B cell (primary cell): ENCODE measurements at regions not wholly inside any gene's neighbourhood (a gene's known extent, or its start where the extent isn't known, plus 50 kb on each side); places are given as distances from the start of the nearest gene placed in this dataset.

Source experiments
- ATAC-seq: fragments of 200-7000 bp; cut with Tn5 transposase; one replicate; pipeline ENCODE4 v1.10.0; 2021; ENCODE audit warnings: low read depth, mild to moderate bottlenecking, moderate number of reproducible peaks, moderate library complexity
- CTCF ChIA-PET: fragments of 350-600 bp; sonication (Branson Sonifier 250); formaldehyde crosslinking; loops from one replicate; lab custom pipeline; 2021; ENCODE audit warnings: antibody characterized with exemption, inconsistent platforms; lab: Charles Lee
- POLR2A ChIA-PET: fragments of 350-600 bp; sonication (Branson Sonifier 250); formaldehyde crosslinking; loops from one replicate; lab custom pipeline; 2021; ENCODE audit warnings: antibody characterized with exemption; lab: Charles Lee
- DNase-seq: peaks from one replicate; pipeline ENCODE4 v3.0.0; 2013
- H2AFZ ChIP-seq: 2 replicates; pipeline ENCODE4 v1.6.1; 2012; ENCODE audit warnings: mild to moderate bottlenecking, low read depth, low read length; ENCODE audit not compliant: insufficient read depth, poor library complexity, severe bottlenecking
- H3K27ac ChIP-seq, 2 donors: 1 replicate in 1 of 2; 2 replicates in 1 of 2; pipeline ENCODE4 v1.5.1; 2012 to 2013; ENCODE audit warnings: low read length in 2 of 2, mild to moderate bottlenecking in 2 of 2, moderate library complexity in 1 of 2
- H3K27me3 ChIP-seq, 4 experiments: fragments of 200-600 bp in 1 of 4; sonication (generic) in 1 of 4; replicated peaks in 1 of 4; 1 replicate in 2 of 4; 2 replicates in 2 of 4; pipeline versions ENCODE4 v1.6.1 to v1.7.0; 2013 to 2016; ENCODE audit warnings: low read length in 3 of 4, mild to moderate bottlenecking in 2 of 4, mixed read lengths in 1 of 4, moderate library complexity in 1 of 4; ENCODE audit not compliant: insufficient read depth in 4 of 4, control insufficient read depth in 3 of 4; ENCODE audit errors: control extremely low read depth in 1 of 4
- H3K36me3 ChIP-seq, 2 experiments: replicated peaks in 1 of 2; 1 replicate in 1 of 2; 2 replicates in 1 of 2; pipeline versions ENCODE4 v1.6.1 to v1.7.1; 2013; ENCODE audit warnings: low read length in 1 of 2; ENCODE audit not compliant: insufficient read depth in 2 of 2, control insufficient read depth in 1 of 2; ENCODE audit errors: control extremely low read depth in 1 of 2, extremely low read depth in 1 of 2
- H3K4me1 ChIP-seq, 2 donors: fragments of 200-600 bp in 1 of 2; sonication (generic) in 1 of 2; 1 replicate in 1 of 2; 2 replicates in 1 of 2; pipeline versions ENCODE4 v1.5.1 to v1.6.1; 2013 to 2017; ENCODE audit warnings: low read length in 2 of 2; ENCODE audit not compliant: control insufficient read depth in 2 of 2, insufficient read depth in 2 of 2
- H3K4me2 ChIP-seq: replicated peaks from 2 replicates; pipeline ENCODE3; 2012; ENCODE audit warnings: mild to moderate bottlenecking, low read depth, low read length; ENCODE audit not compliant: poor library complexity, severe bottlenecking
- H3K4me3 ChIP-seq, 5 experiments: fragments of 200-600 bp in 1 of 5; sonication (generic) in 1 of 5; 1 replicate in 3 of 5; 2 replicates in 2 of 5; pipeline versions ENCODE4 v1.5.1 to v1.7.0; 2011 to 2016; ENCODE audit warnings: low read length in 4 of 5, mild to moderate bottlenecking in 4 of 5, low read depth in 2 of 5, control low read depth in 1 of 5, moderate library complexity in 1 of 5; ENCODE audit not compliant: insufficient read depth in 1 of 5; ENCODE audit errors: control extremely low read depth in 1 of 5, extremely low read depth in 1 of 5
- H3K79me2 ChIP-seq: fragments of 200-600 bp; sonication (generic); one replicate; pipeline ENCODE4 v1.6.0; 2016; ENCODE audit warnings: low read length; ENCODE audit not compliant: control insufficient read depth, insufficient read depth
- H3K9ac ChIP-seq: fragments of 200-600 bp; sonication (generic); 2 replicates; pipeline ENCODE4 v1.6.1; 2017; ENCODE audit warnings: mild to moderate bottlenecking, low read length, moderate library complexity
- H3K9me3 ChIP-seq, 3 donors: one replicate each; pipeline versions ENCODE4 v1.6.1 to v1.7.1; 2013; ENCODE audit warnings: low read length in 2 of 3; ENCODE audit not compliant: control insufficient read depth in 2 of 3, insufficient read depth in 1 of 3; ENCODE audit errors: control extremely low read depth in 1 of 3
- H4K20me1 ChIP-seq: 2 replicates; pipeline ENCODE4 v1.6.0; 2012; ENCODE audit warnings: mild to moderate bottlenecking, low read length; ENCODE audit not compliant: insufficient read depth, control insufficient read depth, poor library complexity, severe bottlenecking
- H3K27ac Mint-ChIP-seq: one replicate; pipeline ENCODE4 v1.8.0; 2021; ENCODE audit warnings: mixed read lengths
- H3K27me3 Mint-ChIP-seq: one replicate; pipeline ENCODE4 v1.8.0; 2021; ENCODE audit warnings: mixed read lengths
- H3K4me1 Mint-ChIP-seq: one replicate; pipeline ENCODE4 v1.8.0; 2021; ENCODE audit warnings: mixed read lengths
- H3K4me3 Mint-ChIP-seq: one replicate; pipeline ENCODE4 v1.8.0; 2021; ENCODE audit warnings: mixed read lengths
- H3K9me3 Mint-ChIP-seq: one replicate; pipeline ENCODE4 v1.8.0; 2022; ENCODE audit warnings: mixed read lengths; ENCODE audit not compliant: insufficient read depth
- EZH2 ChIP-seq: IDR thresholded peaks from 2 replicates; pipeline ENCODE4 v1.6.1; 2012; ENCODE audit warnings: borderline replicate concordance, low read depth, mild to moderate bottlenecking, moderate library complexity, low read length; ENCODE audit not compliant: insufficient read depth, poor library complexity, severe bottlenecking
- WGBS: methylation state at CpG from one replicate; pipeline ENCODE4 v1.1.5; 2013; ENCODE audit warnings: missing lambda C conversion rate; ENCODE audit not compliant: insufficient coverage; 5-methylcytosine and 5-hydroxymethylcytosine counted together
- intact Hi-C: fragments of 100-400 bp; cut with micrococcal nuclease; formaldehyde crosslinking; loops from one replicate; pipeline ENCODE4 v1.10.0; 2022
- TF ChIP-seq, protein P1 (sequence below): fragments of 200-600 bp; IDR thresholded peaks from one replicate; pipeline ENCODE4 v1.8.0; 2022; ENCODE audit warnings: antibody characterized with exemption, mild to moderate bottlenecking

GRCh38 chr13:39209731-39210531, 171.7 kb downstream of the NHLRC3 start:
- ATAC-seq (no peak), DNase-seq (no peak)
- no peaks in the 10 kb centered on the region for H3K4me1 Mint-ChIP-seq
- Histone ChIP-seq H3K36me3 (no peaks in the 10 kb centered on the region), H3K4me2 (no peak overlapping the region), H2AFZ (no peak overlapping the region), H4K20me1 (no peaks in the 10 kb centered on the region), H3K27ac (no peak overlapping the region), H3K4me3 (no peak overlapping the region), H3K79me2 (no peaks in the 10 kb centered on the region), H3K9me3 (no peaks in the 10 kb centered on the region), H3K27me3 (no peaks in the 10 kb centered on the region), H3K4me1 (no peaks in the 10 kb centered on the region), H3K9ac (no peak overlapping the region)
- H3K27me3 Mint-ChIP-seq = peaks cover 5% of the 10 kb centered on the region
- ChIA-PET POLR2A (no interaction called here), CTCF (interaction anchor here (0.6 kb wide), 1 partner anchor 108 kb away, joined by 3 read pairs; no protein-coding TSS in a partner anchor)
- H3K4me3 Mint-ChIP-seq = no peak overlapping the region
- no CpG with 5 or more reads among the region's 1 CpG for WGBS
- no peaks in the 10 kb centered on the region for H3K9me3 Mint-ChIP-seq
- intact Hi-C loops = no loop called here
- TF ChIP-seq, protein P1, sequence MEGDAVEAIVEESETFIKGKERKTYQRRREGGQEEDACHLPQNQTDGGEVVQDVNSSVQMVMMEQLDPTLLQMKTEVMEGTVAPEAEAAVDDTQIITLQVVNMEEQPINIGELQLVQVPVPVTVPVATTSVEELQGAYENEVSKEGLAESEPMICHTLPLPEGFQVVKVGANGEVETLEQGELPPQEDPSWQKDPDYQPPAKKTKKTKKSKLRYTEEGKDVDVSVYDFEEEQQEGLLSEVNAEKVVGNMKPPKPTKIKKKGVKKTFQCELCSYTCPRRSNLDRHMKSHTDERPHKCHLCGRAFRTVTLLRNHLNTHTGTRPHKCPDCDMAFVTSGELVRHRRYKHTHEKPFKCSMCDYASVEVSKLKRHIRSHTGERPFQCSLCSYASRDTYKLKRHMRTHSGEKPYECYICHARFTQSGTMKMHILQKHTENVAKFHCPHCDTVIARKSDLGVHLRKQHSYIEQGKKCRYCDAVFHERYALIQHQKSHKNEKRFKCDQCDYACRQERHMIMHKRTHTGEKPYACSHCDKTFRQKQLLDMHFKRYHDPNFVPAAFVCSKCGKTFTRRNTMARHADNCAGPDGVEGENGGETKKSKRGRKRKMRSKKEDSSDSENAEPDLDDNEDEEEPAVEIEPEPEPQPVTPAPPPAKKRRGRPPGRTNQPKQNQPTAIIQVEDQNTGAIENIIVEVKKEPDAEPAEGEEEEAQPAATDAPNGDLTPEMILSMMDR = no peak
- TF ChIP-seq EZH2 = no peak
- H3K27ac Mint-ChIP-seq = no peak overlapping the region

- no peaks in the 10 kb centered on the region for H3K4me1 Mint-ChIP-seq
- no peaks in the 10 kb centered on the region for H3K27me3 ChIP-seq
- DNase-seq (no peak), ATAC-seq (no peak)
- H3K27ac ChIP-seq = no peak overlapping the region
- H3K36me3 ChIP-seq = no peaks in the 10 kb centered on the region
- peaks cover 12% of the 10 kb centered on the region for H3K27me3 Mint-ChIP-seq
- no peak overlapping the region for H3K4me3 ChIP-seq
- intact Hi-C loops = no loop called here
- H3K27ac Mint-ChIP-seq = no peak overlapping the region
- no peaks in the 10 kb centered on the region for H4K20me1 ChIP-seq
- no peak overlapping the region for H3K4me2 ChIP-seq
- H3K9me3 ChIP-seq = no peaks in the 10 kb centered on the region
- no peak overlapping the region for H3K4me3 Mint-ChIP-seq
- H3K9me3 Mint-ChIP-seq = peaks cover 2% of the 10 kb centered on the region
- TF ChIP-seq, protein P1 = no peak
- no peak for TF ChIP-seq EZH2
- H3K4me1 ChIP-seq = no peaks in the 10 kb centered on the region
- CTCF ChIA-PET = interaction anchor here (0.6 kb wide), 1 partner anchor 107 kb away, joined by 3 read pairs; no protein-coding TSS in a partner anchor
- WGBS = no CpG with 5 or more reads among the region's 1 CpG
- H3K9ac ChIP-seq = no peak overlapping the region
- H3K79me2 ChIP-seq = no peaks in the 10 kb centered on the region
- no peak overlapping the region for H2AFZ ChIP-seq
- POLR2A ChIA-PET = no interaction called here
Measured at GRCh38 chr13:39210961-39211534, 172.8 kb downstream of the NHLRC3 start.
